Sigmoid colon (tissue), 4 donors: ENCODE measurements at regions not wholly inside any gene's neighbourhood (a gene's known extent, or its start where the extent isn't known, plus 50 kb on each side); places are given as distances from the start of the nearest gene placed in this dataset.

Experiments
- CTCF ChIP-seq, 4 experiments: fragments of 450-650 bp in 3 of 4; fragments of 200-600 bp in 1 of 4; IDR thresholded peaks; one replicate each; pipeline ENCODE4 v1.5.1; 2016 to 2019; ENCODE audit warnings: antibody characterized with exemption in 4 of 4, mild to moderate bottlenecking in 3 of 4, moderate library complexity in 2 of 4
- EP300 ChIP-seq, 4 donors: sonication (generic); formaldehyde crosslinking; IDR thresholded peaks; one replicate each; pipeline ENCODE4 v1.6.1; 2017; ENCODE audit warnings: antibody characterized with exemption in 4 of 4

GRCh38 chr3:73901686-73902085, 276.9 kb upstream of the PDZRN3 start:
- TF ChIP-seq CTCF (IDR thresholded peaks at IDR 0.05) (no peak), EP300 (IDR thresholded peaks at IDR 0.05) (no peak)
